ENCODE measurements at regions not wholly inside any gene's neighbourhood (a gene's known extent, or its start where the extent isn't known, plus 50 kb on each side); places are given as distances from the start of the nearest gene placed in this dataset.

DNA sequence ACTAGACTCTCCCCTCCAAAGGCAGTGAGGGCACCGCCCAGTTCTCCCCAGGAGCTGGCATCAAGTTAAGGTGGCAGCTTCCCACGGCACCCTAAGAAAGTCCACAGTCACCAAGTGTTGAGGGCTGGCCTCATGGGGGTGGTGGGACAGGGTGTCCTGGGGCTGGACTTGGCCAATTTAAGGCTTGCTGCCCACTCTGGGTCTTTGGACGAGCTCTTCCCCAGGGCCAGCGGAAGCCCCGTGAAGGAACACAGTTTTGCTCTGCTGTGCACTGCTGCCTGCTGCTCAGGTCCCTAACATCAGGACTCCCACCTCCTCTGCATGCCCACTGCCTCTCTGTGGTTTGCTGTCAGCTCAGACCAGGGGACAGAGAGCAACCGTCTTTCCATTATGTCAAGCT, 57.3 kb upstream of the TMEM72 start:
- DNase-seq (ENCODE audit: extremely low read depth in 1 of 11, low read depth in 9 of 11, low spot score in 4 of 11), result no peak

GRCh38 chr10:44854693-44855350, 56.3 kb upstream of the TMEM72 start:
- DNase-seq (ENCODE audit: extremely low read depth in 1 of 11, low read depth in 9 of 11, low spot score in 4 of 11), result no peak

DNA sequence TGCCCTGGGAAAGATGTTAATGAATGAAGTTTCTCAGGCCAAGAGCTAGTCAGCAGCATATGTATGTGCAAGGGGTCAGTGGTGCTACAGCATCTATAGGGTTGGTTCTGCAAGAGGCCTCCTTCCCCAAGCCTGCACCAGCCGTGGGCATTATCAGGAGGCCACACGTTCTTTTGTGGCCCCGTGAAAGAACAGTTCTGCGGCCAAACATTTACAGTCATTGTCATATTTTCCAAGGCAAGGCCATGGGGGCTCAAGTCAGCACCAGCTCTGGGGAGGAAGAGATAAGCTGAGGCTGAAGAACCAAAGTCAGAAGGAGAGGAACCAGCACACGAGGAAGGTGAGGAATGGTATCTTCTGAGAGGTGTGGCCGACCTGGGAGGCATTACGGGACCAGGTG, 54.4 kb upstream of the TMEM72 start:
- no peak for DNase-seq (ENCODE audit: extremely low read depth in 1 of 11, low read depth in 9 of 11, low spot score in 4 of 11)

DNA sequence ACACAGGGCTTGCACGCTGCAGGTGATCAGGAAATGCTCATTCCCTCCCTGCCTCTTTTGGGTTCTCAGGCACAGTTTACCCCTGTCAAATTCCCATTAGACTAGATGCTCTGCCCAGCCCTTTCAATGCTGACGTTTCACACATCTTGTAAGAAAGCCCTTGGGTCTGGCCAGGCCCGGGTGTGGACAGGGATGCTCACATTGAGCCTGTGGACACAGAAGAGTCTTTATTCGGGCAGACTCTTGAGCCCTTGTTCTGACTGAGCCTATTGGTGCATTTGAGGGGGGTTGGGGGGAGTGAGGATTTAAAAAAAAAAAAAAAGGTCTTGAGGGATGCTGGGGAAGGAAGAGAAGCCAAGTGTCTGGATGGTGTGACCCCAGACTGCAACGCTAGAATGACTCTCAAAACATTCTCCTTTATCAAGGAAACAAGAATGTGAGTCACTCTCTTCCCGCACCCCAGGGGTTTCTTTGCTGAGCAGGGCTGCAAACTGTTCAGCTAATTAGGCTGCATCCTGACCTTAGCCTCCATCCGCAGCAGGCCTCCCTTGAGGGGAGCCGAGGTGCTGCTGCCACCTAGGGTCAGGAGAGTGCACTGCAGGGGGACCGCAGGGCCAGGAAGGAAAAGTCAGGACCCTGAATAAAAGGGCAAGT, 53.6 kb upstream of the TMEM72 start:
- peak in 3 of 11 donors; percentile 40 to 54 (median 52) for DNase-seq (ENCODE audit: extremely low read depth in 1 of 11, low read depth in 9 of 11, low spot score in 4 of 11)

- no peak for DNase-seq (ENCODE audit: extremely low read depth in 1 of 11, low read depth in 9 of 11, low spot score in 4 of 11)
Measured at GRCh38 chr10:44858017-44858371, 53.1 kb upstream of the TMEM72 start.

GRCh38 chr10:44858988-44859387, 52.1 kb upstream of the TMEM72 start:
- DNase-seq (ENCODE audit: extremely low read depth in 1 of 11, low read depth in 9 of 11, low spot score in 4 of 11), result no peak

GRCh38 chr10:44859546-44860285, 51.4 kb upstream of the TMEM72 start:
- DNase-seq (ENCODE audit: extremely low read depth in 1 of 11, low read depth in 9 of 11, low spot score in 4 of 11), result no peak

DNA sequence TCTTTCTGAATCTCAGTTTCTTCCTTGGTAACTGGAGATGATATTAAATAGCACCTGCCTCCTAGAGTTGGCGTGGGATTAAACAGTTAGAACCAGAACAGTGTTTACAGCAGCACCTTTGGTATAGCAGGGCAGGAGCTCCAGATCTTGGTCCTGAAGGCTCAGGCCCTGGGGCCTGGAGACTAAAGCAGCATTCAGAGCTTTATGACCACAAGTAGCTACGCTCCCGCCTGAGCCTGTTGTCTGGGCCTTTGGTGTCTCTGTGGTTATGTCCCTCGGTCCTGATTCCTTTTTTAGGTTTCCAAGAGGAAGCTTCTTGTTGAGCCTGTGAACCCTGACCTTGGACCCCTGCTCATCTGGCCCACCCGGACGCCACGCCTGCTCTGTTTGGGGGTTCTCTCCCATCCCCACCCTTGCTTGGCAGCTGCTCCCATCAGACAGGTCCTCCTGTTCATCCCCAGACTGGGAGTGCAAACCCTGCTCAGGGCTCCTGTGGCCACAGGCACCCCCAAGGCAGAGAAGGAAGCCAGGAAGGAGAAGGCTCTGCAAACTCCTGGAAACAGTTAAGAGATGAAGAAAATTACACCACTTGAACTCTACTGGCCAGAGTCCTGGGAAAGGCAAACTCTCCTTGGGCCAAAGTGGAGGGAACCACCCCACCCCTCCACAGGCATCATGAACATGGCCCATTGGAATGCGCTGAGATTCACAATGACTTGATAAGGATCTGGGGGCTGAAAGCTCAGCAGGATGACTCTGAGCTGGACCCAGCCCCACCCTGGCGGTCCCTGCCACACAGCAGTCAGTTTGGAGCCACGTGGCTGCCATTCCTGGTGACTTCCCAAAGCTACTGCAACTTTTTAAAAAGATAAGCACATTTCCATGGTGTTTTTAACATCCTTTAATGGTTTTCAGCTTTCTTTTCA, 50.1 kb upstream of the TMEM72 start:
- DNase-seq (ENCODE audit: extremely low read depth in 1 of 11, low read depth in 9 of 11, low spot score in 4 of 11), result no peak

Data from renal cortex interstitium (tissue), 11 donors.